ENCODE measurements at regions not wholly inside any gene's neighbourhood (a gene's known extent, or its start where the extent isn't known, plus 50 kb on each side); places are given as distances from the start of the nearest gene placed in this dataset.

DNA sequence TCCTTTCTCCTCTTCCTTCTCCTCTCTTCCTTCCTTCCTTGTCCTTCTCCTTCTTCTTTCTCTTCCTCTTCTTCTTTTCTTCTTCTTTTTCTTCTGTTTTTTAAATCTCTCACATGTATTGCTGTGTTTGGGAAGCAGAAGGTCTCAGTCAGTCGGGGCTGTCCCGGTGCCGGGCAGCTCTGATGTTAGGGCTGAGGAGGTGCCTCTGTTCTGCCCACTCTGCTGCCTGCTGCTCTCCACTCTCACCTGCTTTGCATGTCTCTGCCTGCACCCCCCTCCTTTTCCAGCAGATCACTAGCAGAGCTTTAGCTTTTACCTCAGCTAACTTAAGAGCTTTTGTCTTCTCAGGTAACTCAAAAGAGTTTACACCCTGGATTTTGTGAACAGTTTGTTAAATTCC is 276.6 kb downstream of the CHRM3 start:
- Histone ChIP-seq H3K4me3 (ENCODE audit: low read depth, low read length) (no peak overlapping the region), H3K27ac (no peak overlapping the region), H3K36me3 (replicated peaks) (no peaks in the 10 kb centered on the region), H3K27me3 (replicated peaks) (no peaks in the 10 kb centered on the region)
- no peak for DNase-seq
- in situ Hi-C loops (cut with HindIII; ENCODE audit: low pct_ligation_motif_present, low sequenced_read_pairs) = no loop called here
- no peak for TF ChIP-seq CTCF (IDR thresholded peaks at IDR 0.05; ENCODE audit: low read depth, low read length, missing control alignments)

DNA sequence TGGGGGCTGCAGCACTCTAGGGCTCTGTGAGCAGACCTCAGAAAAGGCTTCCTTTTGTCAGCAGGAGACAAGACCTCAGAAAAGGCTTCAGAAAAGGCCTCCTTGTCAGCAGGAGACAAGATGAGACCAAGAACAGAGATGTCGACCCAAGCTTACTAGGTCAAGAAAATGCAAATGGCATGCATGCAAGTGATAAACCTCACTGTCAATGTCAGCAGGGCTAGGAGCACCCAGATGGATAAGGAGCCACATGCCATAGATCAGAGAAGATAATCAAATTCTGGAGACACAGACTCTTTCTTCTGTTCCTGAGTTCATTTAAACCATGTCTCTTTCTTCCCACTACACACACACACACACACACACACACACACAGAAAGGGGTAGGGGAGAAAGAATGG is 285.9 kb downstream of the CHRM3 start:
- H3K27me3 ChIP-seq (replicated peaks) = no peaks in the 10 kb centered on the region
- no peak for TF ChIP-seq CTCF (IDR thresholded peaks at IDR 0.05; ENCODE audit: low read depth, low read length, missing control alignments)
- H3K27ac ChIP-seq = no peak overlapping the region
- no peaks in the 10 kb centered on the region for H3K36me3 ChIP-seq (replicated peaks)
- no peak overlapping the region for H3K4me3 ChIP-seq (ENCODE audit: low read depth, low read length)
- no peak for DNase-seq
- in situ Hi-C loops (cut with HindIII; ENCODE audit: low pct_ligation_motif_present, low sequenced_read_pairs) = no loop called here

- H3K27me3 ChIP-seq (replicated peaks) = no peaks in the 10 kb centered on the region
- no peak for DNase-seq
- in situ Hi-C loops (cut with HindIII; ENCODE audit: low pct_ligation_motif_present, low sequenced_read_pairs) = no loop called here
- H3K27ac ChIP-seq = no peak overlapping the region
- H3K36me3 ChIP-seq (replicated peaks) = no peaks in the 10 kb centered on the region
- H3K4me3 ChIP-seq (ENCODE audit: low read depth, low read length) = no peak overlapping the region
- TF ChIP-seq CTCF (IDR thresholded peaks at IDR 0.05; ENCODE audit: low read depth, low read length, missing control alignments) = no peak
Observed at GRCh38 chr1:239675735-239676134, 289.4 kb downstream of the CHRM3 start.

DNA sequence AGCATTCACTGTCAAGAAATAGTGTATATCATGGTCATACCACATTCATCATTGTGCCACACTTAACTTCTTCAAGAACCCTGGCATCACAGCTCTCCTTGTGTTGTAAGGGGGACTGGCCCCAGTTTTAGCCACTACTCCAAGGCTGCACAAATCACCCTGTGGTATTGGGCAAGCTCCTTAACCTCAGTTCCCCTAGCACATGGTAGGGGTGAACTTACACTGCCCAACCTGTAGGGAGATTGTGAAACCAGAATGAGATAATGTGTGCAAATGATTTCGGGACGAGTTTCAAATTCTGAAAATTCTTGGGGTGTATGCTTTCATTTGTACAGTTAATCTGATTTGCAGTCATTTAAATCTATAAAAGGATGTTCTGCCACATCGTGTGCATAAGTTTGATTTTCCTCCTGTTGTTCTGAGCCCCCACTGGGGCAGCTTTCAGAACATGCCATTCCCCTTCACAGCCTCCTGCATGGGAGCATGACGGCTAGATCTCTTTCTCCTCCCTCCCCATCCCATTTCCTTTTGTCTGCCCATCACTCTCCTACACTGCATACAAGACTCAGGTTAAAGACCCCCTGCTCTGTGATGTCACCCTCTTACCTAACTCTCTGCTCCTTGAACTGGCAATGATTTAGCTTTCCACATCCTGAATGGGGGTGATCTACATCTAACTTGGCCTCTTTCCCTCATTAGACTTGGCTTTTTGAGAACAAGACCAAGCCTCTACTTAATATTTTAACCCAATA is 290.3 kb downstream of the CHRM3 start:
- H3K27me3 ChIP-seq (replicated peaks) = no peaks in the 10 kb centered on the region
- in situ Hi-C loops (cut with HindIII; ENCODE audit: low pct_ligation_motif_present, low sequenced_read_pairs) = no loop called here
- DNase-seq = no peak
- TF ChIP-seq CTCF (IDR thresholded peaks at IDR 0.05; ENCODE audit: low read depth, low read length, missing control alignments) = no peak
- no peak overlapping the region for H3K27ac ChIP-seq
- no peaks in the 10 kb centered on the region for H3K36me3 ChIP-seq (replicated peaks)
- no peak overlapping the region for H3K4me3 ChIP-seq (ENCODE audit: low read depth, low read length)

GRCh38 chr1:239677362-239677761 is 291.0 kb downstream of the CHRM3 start:
- Histone ChIP-seq H3K27me3 (replicated peaks) (no peaks in the 10 kb centered on the region), H3K27ac (no peak overlapping the region), H3K4me3 (ENCODE audit: low read depth, low read length) (no peak overlapping the region), H3K36me3 (replicated peaks) (no peaks in the 10 kb centered on the region)
- in situ Hi-C loops (cut with HindIII; ENCODE audit: low pct_ligation_motif_present, low sequenced_read_pairs) = no loop called here
- no peak for TF ChIP-seq CTCF (IDR thresholded peaks at IDR 0.05; ENCODE audit: low read depth, low read length, missing control alignments)
- no peak for DNase-seq

DNA sequence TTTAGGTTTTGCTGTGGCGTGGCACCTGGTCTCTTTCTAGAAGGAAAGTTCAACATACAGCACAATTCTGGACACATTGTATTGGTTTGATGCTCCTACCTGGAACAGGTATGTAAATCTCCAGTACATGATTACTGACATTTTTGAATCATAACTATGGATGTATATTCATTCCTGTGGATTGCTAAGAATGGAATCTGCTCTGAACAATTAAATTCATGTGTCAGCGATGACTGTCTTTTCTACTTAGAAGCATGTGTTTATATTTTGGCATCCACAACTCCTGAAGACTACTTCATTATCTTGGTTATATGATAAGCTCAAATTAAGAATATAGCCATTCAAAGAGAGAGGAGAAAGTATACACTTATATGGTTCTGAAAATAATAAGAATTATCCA is 291.8 kb downstream of the CHRM3 start:
- Histone ChIP-seq H3K27ac (no peak overlapping the region), H3K4me3 (ENCODE audit: low read depth, low read length) (no peak overlapping the region), H3K27me3 (replicated peaks) (no peaks in the 10 kb centered on the region), H3K36me3 (replicated peaks) (no peaks in the 10 kb centered on the region)
- DNase-seq = no peak
- in situ Hi-C loops (cut with HindIII; ENCODE audit: low pct_ligation_motif_present, low sequenced_read_pairs) = no loop called here
- no peak for TF ChIP-seq CTCF (IDR thresholded peaks at IDR 0.05; ENCODE audit: low read depth, low read length, missing control alignments)
